ENCODE measurements at regions not wholly inside any gene's neighbourhood (a gene's known extent, or its start where the extent isn't known, plus 50 kb on each side); places are given as distances from the start of the nearest gene placed in this dataset.

GRCh38 chr1:29436181-29436785 is 200.0 kb downstream of the PTPRU start:
- BruUV-seq (replicated peaks), result no TSS peak
- DNase-seq, result no peak
- peaks cover 10% of the 10 kb centered on the region for H3K27me3 Mint-ChIP-seq (ENCODE audit: insufficient read depth, unreplicated experiment)
- no peaks in the 10 kb centered on the region for H3K36me3 Mint-ChIP-seq (ENCODE audit: insufficient read depth, unreplicated experiment)
- Histone ChIP-seq H3K4me1 (no peaks in the 10 kb centered on the region), H3K27me3 (replicated peaks; ENCODE audit: control insufficient read depth, insufficient read depth, low read length) (no peaks in the 10 kb centered on the region), H3K36me3 (ENCODE audit: control insufficient read depth, insufficient read depth, low read length) (no peaks in the 10 kb centered on the region), H3K9me3 (no peaks in the 10 kb centered on the region), H3K4me3 (ENCODE audit: low read depth, low read length) (no peak overlapping the region)
- H3K27ac Mint-ChIP-seq (ENCODE audit: unreplicated experiment), result no peak overlapping the region
- ChIA-PET CTCF (no interaction called here), POLR2A (no interaction called here)
- TF ChIP-seq CTCF (IDR thresholded peaks at IDR 0.05; ENCODE audit: insufficient read depth in 1 of 2, low read depth in 1 of 2, low read length in 1 of 2, severe bottlenecking in 1 of 2, unreplicated experiment in 1 of 2), result no peak
- intact Hi-C loops (cut with micrococcal nuclease; ENCODE audit: unreplicated experiment), result no loop called here
- no peak overlapping the region for H3K4me3 Mint-ChIP-seq (ENCODE audit: unreplicated experiment)
- no peaks in the 10 kb centered on the region for H3K4me1 Mint-ChIP-seq (ENCODE audit: low read depth, unreplicated experiment)
- peaks cover 9% of the 10 kb centered on the region for H3K9me3 Mint-ChIP-seq (ENCODE audit: unreplicated experiment)

- ChIA-PET POLR2A (no interaction called here), CTCF (no interaction called here)
- Mint-ChIP-seq H3K27me3 (ENCODE audit: insufficient read depth, unreplicated experiment) (peaks cover 2% of the 10 kb centered on the region), H3K4me1 (ENCODE audit: low read depth, unreplicated experiment) (no peaks in the 10 kb centered on the region), H3K9me3 (ENCODE audit: unreplicated experiment) (peaks cover 12% of the 10 kb centered on the region), H3K36me3 (ENCODE audit: insufficient read depth, unreplicated experiment) (no peaks in the 10 kb centered on the region), H3K27ac (ENCODE audit: unreplicated experiment) (no peak overlapping the region), H3K4me3 (ENCODE audit: unreplicated experiment) (no peak overlapping the region)
- BruUV-seq (replicated peaks), result no TSS peak
- DNase-seq, result no peak
- intact Hi-C loops (cut with micrococcal nuclease; ENCODE audit: unreplicated experiment), result no loop called here
- Histone ChIP-seq H3K9me3 (no peaks in the 10 kb centered on the region), H3K4me3 (ENCODE audit: low read depth, low read length) (no peak overlapping the region), H3K4me1 (no peaks in the 10 kb centered on the region), H3K27me3 (replicated peaks; ENCODE audit: control insufficient read depth, insufficient read depth, low read length) (no peaks in the 10 kb centered on the region), H3K36me3 (ENCODE audit: control insufficient read depth, insufficient read depth, low read length) (no peaks in the 10 kb centered on the region)
- TF ChIP-seq CTCF (IDR thresholded peaks at IDR 0.05; ENCODE audit: insufficient read depth in 1 of 2, low read depth in 1 of 2, low read length in 1 of 2, severe bottlenecking in 1 of 2, unreplicated experiment in 1 of 2), result no peak
Observed at GRCh38 chr1:29433830-29434229, 197.5 kb downstream of the PTPRU start.

- POLR2A ChIA-PET, result no interaction called here
- Mint-ChIP-seq H3K9me3 (ENCODE audit: unreplicated experiment) (peaks cover 12% of the 10 kb centered on the region), H3K27ac (ENCODE audit: unreplicated experiment) (no peak overlapping the region), H3K4me3 (ENCODE audit: unreplicated experiment) (no peak overlapping the region), H3K4me1 (ENCODE audit: low read depth, unreplicated experiment) (no peaks in the 10 kb centered on the region), H3K27me3 (ENCODE audit: insufficient read depth, unreplicated experiment) (peaks cover 5% of the 10 kb centered on the region), H3K36me3 (ENCODE audit: insufficient read depth, unreplicated experiment) (no peaks in the 10 kb centered on the region)
- CTCF ChIA-PET, result no interaction called here
- no peaks in the 10 kb centered on the region for H3K9me3 ChIP-seq
- TF ChIP-seq CTCF (IDR thresholded peaks at IDR 0.05; ENCODE audit: insufficient read depth in 1 of 2, low read depth in 1 of 2, low read length in 1 of 2, severe bottlenecking in 1 of 2, unreplicated experiment in 1 of 2), result no peak
- intact Hi-C loops (cut with micrococcal nuclease; ENCODE audit: unreplicated experiment), result no loop called here
- no peaks in the 10 kb centered on the region for H3K4me1 ChIP-seq
- H3K4me3 ChIP-seq (ENCODE audit: low read depth, low read length), result no peak overlapping the region
- no peaks in the 10 kb centered on the region for H3K27me3 ChIP-seq (replicated peaks; ENCODE audit: control insufficient read depth, insufficient read depth, low read length)
- no TSS peak for BruUV-seq (replicated peaks)
- H3K36me3 ChIP-seq (ENCODE audit: control insufficient read depth, insufficient read depth, low read length), result no peaks in the 10 kb centered on the region
- DNase-seq, result no peak
Observed at GRCh38 chr1:29431138-29431537, 194.8 kb downstream of the PTPRU start.
